Testis (tissue), 2 donors: ENCODE measurements at regions not wholly inside any gene's neighbourhood (a gene's known extent, or its start where the extent isn't known, plus 50 kb on each side); places are given as distances from the start of the nearest gene placed in this dataset.

Source experiments
- POLR2A ChIP-seq: fragments of 450-650 bp; IDR thresholded peaks from one replicate; pipeline ENCODE4 v1.6.1; 2017; ENCODE audit warnings: antibody characterized with exemption, mild to moderate bottlenecking, moderate library complexity
- TF ChIP-seq, protein P1 (sequence below), 3 experiments: fragments of 450-650 bp in 2 of 3; fragments of 200-600 bp in 1 of 3; sonication (generic) in 1 of 3; IDR thresholded peaks; one replicate each; pipeline ENCODE4 v1.5.1; 2016 to 2019; ENCODE audit warnings: antibody characterized with exemption in 3 of 3, mild to moderate bottlenecking in 2 of 3, moderate library complexity in 1 of 3

DNA sequence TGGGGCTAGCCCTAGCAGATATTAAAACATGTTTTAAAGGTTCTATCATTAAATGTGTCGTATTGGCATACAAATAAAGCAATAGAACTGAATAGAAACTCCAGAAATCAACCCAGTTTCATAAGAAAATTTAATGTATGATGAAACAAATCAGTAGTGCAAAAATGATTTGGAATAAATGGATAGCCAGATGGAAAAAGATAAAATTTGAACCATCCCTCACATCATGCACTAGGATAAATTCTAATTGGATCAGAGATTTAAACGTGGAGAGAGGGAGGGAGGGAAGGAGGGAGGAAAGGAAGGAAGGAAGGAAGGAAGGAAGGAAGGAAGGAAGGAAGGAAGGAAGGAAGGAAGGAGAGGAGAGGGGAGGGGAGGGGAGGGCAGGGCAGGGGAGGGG lies 235.3 kb downstream of the SEC61B start:
- TF ChIP-seq, protein P1, sequence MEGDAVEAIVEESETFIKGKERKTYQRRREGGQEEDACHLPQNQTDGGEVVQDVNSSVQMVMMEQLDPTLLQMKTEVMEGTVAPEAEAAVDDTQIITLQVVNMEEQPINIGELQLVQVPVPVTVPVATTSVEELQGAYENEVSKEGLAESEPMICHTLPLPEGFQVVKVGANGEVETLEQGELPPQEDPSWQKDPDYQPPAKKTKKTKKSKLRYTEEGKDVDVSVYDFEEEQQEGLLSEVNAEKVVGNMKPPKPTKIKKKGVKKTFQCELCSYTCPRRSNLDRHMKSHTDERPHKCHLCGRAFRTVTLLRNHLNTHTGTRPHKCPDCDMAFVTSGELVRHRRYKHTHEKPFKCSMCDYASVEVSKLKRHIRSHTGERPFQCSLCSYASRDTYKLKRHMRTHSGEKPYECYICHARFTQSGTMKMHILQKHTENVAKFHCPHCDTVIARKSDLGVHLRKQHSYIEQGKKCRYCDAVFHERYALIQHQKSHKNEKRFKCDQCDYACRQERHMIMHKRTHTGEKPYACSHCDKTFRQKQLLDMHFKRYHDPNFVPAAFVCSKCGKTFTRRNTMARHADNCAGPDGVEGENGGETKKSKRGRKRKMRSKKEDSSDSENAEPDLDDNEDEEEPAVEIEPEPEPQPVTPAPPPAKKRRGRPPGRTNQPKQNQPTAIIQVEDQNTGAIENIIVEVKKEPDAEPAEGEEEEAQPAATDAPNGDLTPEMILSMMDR (IDR thresholded peaks at IDR 0.05) = no peak
- no peak for TF ChIP-seq POLR2A
